GM12865 (cell line): ENCODE measurements at regions not wholly inside any gene's neighbourhood (a gene's known extent, or its start where the extent isn't known, plus 50 kb on each side); places are given as distances from the start of the nearest gene placed in this dataset.

Experiments
- DNase-seq: peaks from one replicate; pipeline ENCODE4 v3.0.0; 2010; ENCODE audit warnings: low read depth
- H3K4me3 ChIP-seq: 2 replicates; pipeline ENCODE4 v1.5.1; 2011; ENCODE audit warnings: mild to moderate bottlenecking, low read depth, low read length, control low read depth
- TF ChIP-seq, protein P1 (sequence below): IDR thresholded peaks from 2 replicates; pipeline ENCODE4 v1.5.1; 2011; ENCODE audit warnings: low read length, control low read depth, low read depth, inconsistent platforms; ENCODE audit not compliant: insufficient read depth; ENCODE audit errors: missing control alignments

- H3K4me3 ChIP-seq: no peak overlapping the region
- TF ChIP-seq, protein P1, sequence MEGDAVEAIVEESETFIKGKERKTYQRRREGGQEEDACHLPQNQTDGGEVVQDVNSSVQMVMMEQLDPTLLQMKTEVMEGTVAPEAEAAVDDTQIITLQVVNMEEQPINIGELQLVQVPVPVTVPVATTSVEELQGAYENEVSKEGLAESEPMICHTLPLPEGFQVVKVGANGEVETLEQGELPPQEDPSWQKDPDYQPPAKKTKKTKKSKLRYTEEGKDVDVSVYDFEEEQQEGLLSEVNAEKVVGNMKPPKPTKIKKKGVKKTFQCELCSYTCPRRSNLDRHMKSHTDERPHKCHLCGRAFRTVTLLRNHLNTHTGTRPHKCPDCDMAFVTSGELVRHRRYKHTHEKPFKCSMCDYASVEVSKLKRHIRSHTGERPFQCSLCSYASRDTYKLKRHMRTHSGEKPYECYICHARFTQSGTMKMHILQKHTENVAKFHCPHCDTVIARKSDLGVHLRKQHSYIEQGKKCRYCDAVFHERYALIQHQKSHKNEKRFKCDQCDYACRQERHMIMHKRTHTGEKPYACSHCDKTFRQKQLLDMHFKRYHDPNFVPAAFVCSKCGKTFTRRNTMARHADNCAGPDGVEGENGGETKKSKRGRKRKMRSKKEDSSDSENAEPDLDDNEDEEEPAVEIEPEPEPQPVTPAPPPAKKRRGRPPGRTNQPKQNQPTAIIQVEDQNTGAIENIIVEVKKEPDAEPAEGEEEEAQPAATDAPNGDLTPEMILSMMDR: no peak
- DNase-seq: no peak
Measured at GRCh38 chr15:93317772-93318171, 228.8 kb upstream of the RGMA start.

DNA sequence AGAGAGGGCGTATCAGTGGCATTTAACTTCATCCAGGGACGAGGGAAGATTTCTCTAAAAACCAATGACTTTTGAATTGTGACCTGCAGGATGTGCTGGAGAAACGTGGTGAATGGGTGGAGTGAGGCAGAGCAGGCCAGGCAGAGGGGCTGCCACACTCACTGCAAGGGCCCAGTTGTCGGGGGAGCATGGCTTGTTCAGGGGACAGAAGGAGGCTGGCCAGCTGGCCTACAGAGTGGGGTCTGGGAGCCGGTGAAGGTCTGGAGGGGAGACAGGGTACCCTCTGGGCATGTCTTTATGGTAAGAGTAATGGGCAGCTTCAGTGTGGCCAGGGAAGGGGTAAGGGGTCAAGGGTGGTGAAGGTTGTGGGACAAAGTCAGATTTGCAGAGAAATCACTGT lies 225.2 kb upstream of the RGMA start:
- TF ChIP-seq, protein P1: no peak
- H3K4me3 ChIP-seq: no peak overlapping the region
- no peak for DNase-seq

- no peak overlapping the region for H3K4me3 ChIP-seq
- TF ChIP-seq, protein P1: no peak
- DNase-seq: no peak
Measured at GRCh38 chr15:93312891-93313486, 224.0 kb upstream of the RGMA start.

DNA sequence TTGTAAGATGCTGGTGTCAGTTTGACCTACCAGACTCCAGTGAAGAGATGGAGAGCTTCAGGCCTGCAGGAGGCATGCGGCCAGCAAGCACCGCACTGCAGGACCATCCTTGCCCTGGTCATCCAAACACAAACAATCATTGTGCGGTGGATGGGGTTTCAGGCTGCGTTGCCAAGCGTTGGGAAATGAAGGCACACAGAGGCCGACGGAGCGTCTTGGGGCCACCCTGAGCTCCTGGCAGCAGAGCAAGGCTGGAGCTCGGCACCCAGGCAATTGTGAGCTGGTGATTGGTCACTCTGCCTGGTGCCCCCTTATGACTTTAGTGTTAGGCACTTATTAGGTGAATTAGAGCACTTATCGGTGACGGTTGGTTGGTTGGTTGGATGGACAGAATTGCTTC lies 222.6 kb upstream of the RGMA start:
- TF ChIP-seq, protein P1: no peak
- DNase-seq: no peak
- no peak overlapping the region for H3K4me3 ChIP-seq

GRCh38 chr15:93308026-93308690 lies 219.1 kb upstream of the RGMA start:
- TF ChIP-seq, protein P1: no peak
- DNase-seq: no peak
- no peak overlapping the region for H3K4me3 ChIP-seq

- H3K4me3 ChIP-seq: no peak overlapping the region
- TF ChIP-seq, protein P1: no peak
- no peak for DNase-seq
Measured at GRCh38 chr15:93307513-93307912, 218.5 kb upstream of the RGMA start.

DNA sequence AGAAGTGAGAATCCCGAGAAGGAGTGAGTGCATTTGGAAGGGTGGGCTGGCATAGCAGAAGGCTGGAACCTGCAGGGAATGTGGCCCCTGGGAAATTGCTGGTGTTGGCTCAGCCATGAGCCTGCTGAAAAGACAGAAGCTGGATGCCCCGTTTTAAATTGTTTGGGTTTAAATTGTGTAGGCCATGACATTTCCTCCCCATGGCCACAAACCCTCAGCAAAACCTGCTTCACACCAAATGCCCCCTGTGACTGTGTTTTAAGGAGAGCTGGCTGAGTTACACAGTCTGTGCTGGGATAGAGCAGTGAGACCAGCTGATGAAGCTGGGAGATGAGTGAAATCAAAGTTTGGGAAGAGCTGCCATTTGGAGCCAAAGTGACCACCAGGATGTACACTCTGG lies 216.3 kb upstream of the RGMA start:
- no peak for DNase-seq
- TF ChIP-seq, protein P1: no peak
- no peak overlapping the region for H3K4me3 ChIP-seq
